ENCODE measurements at regions not wholly inside any gene's neighbourhood (a gene's known extent, or its start where the extent isn't known, plus 50 kb on each side); places are given as distances from the start of the nearest gene placed in this dataset.

DNA sequence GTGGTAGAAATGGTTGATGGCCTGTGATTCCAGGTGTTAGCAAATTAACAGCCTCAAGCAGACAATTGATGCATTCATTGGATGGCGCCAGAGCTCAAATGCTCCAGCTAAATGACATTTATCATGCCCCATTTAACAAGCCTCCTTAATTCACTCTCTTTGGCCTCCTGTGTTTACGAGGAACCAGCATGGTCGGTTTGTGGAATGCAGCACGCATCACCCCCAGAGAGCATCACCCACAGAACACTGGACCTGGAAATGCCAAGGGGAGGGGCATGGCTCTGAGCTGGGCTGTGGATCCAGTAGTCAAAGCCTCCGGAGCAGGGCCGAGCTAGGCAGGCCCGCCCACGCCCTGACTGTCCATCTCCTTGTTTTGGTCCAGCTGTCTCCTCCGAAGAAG lies 434.0 kb downstream of the GADD45G start:
- TF ChIP-seq, protein P1, sequence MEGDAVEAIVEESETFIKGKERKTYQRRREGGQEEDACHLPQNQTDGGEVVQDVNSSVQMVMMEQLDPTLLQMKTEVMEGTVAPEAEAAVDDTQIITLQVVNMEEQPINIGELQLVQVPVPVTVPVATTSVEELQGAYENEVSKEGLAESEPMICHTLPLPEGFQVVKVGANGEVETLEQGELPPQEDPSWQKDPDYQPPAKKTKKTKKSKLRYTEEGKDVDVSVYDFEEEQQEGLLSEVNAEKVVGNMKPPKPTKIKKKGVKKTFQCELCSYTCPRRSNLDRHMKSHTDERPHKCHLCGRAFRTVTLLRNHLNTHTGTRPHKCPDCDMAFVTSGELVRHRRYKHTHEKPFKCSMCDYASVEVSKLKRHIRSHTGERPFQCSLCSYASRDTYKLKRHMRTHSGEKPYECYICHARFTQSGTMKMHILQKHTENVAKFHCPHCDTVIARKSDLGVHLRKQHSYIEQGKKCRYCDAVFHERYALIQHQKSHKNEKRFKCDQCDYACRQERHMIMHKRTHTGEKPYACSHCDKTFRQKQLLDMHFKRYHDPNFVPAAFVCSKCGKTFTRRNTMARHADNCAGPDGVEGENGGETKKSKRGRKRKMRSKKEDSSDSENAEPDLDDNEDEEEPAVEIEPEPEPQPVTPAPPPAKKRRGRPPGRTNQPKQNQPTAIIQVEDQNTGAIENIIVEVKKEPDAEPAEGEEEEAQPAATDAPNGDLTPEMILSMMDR (IDR thresholded peaks at IDR 0.05): no peak
- Histone ChIP-seq H3K9me3 (no peaks in the 10 kb centered on the region), H3K36me3 (ENCODE audit: low read depth) (no peaks in the 10 kb centered on the region), H3K4me1 (ENCODE audit: low read depth) (no peaks in the 10 kb centered on the region), H3K4me3 (no peak overlapping the region)
- intact Hi-C loops (cut with DNase I, micrococcal nuclease): no loop called here
- ATAC-seq (no peak), DNase-seq (no peak)

DNA sequence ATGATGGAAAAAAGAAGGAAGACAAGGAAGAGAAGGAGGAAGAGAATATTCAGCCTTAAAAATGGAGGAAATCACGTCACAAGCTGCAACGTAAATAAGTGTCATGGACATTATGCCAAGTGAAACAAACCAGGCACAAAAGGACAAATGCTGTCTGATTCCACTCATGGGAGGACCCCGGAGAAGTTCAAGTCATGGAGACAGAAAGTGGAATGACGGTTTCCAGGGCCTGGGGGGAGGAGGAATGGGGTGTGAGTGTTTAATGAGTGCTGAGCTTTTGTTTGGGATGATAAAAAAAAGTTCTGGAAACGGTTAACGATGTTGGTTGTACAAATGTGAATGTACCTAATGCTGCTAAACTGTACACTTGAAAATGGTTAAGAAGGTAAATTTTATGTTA lies 439.5 kb downstream of the GADD45G start:
- DNase-seq (no peak), ATAC-seq (no peak)
- Histone ChIP-seq H3K36me3 (ENCODE audit: low read depth) (no peaks in the 10 kb centered on the region), H3K4me1 (ENCODE audit: low read depth) (no peaks in the 10 kb centered on the region), H3K4me3 (no peak overlapping the region), H3K9me3 (no peaks in the 10 kb centered on the region)
- TF ChIP-seq, protein P1 (IDR thresholded peaks at IDR 0.05): no peak
- intact Hi-C loops (cut with DNase I, micrococcal nuclease): no loop called here

DNA sequence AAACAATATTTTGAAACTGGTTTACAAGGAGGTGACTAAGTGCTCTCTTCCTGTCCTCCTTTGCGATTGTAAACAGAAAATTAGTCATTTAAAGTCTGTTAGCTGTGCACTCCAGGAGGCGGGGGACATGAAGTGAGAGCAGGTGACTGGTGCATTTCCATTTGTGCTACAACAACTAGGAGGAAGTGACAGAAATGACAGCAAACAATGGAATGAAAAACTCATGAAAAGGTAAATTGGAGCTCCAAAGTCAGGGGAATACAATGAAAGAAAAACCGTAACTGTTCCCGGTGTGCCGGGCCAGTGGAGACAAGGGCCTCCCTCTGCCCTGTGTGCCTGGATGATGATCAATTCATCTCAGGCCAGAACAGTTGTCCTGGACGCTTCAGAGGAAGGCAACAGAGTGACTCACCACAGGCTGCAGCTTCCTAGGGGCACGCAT lies 439.9 kb downstream of the GADD45G start:
- ATAC-seq: peak; percentile 80
- TF ChIP-seq, protein P1 (IDR thresholded peaks at IDR 0.05): no peak

GRCh38 chr9:90046317-90046861 lies 441.6 kb downstream of the GADD45G start:
- no peak for ATAC-seq
- intact Hi-C loops (cut with DNase I, micrococcal nuclease): no loop called here

More for the DNA sequence above, 439.9 kb downstream of the GADD45G start:
- Histone ChIP-seq H3K4me1 (ENCODE audit: low read depth) (no peaks in the 10 kb centered on the region), H3K36me3 (ENCODE audit: low read depth) (no peaks in the 10 kb centered on the region), H3K9me3 (no peaks in the 10 kb centered on the region), H3K4me3 (no peak overlapping the region)
- intact Hi-C loops (cut with DNase I, micrococcal nuclease): no loop called here
- no peak for DNase-seq

GRCh38 chr9:90047828-90048227 lies 443.0 kb downstream of the GADD45G start:
- TF ChIP-seq, protein P1 (IDR thresholded peaks at IDR 0.05): no peak
- Histone ChIP-seq H3K36me3 (ENCODE audit: low read depth) (no peaks in the 10 kb centered on the region), H3K4me3 (no peak overlapping the region), H3K9me3 (no peaks in the 10 kb centered on the region), H3K4me1 (ENCODE audit: low read depth) (no peaks in the 10 kb centered on the region)
- ATAC-seq (no peak), DNase-seq (no peak)
- intact Hi-C loops (cut with DNase I, micrococcal nuclease): no loop called here

More at GRCh38 chr9:90046317-90046861, 441.6 kb downstream of the GADD45G start:
- DNase-seq: no peak
- H3K36me3 ChIP-seq (ENCODE audit: low read depth): no peaks in the 10 kb centered on the region
- TF ChIP-seq, protein P1 (IDR thresholded peaks at IDR 0.05): no peak
- no peak overlapping the region for H3K4me3 ChIP-seq
- no peaks in the 10 kb centered on the region for H3K4me1 ChIP-seq (ENCODE audit: low read depth)
- no peaks in the 10 kb centered on the region for H3K9me3 ChIP-seq

DNA sequence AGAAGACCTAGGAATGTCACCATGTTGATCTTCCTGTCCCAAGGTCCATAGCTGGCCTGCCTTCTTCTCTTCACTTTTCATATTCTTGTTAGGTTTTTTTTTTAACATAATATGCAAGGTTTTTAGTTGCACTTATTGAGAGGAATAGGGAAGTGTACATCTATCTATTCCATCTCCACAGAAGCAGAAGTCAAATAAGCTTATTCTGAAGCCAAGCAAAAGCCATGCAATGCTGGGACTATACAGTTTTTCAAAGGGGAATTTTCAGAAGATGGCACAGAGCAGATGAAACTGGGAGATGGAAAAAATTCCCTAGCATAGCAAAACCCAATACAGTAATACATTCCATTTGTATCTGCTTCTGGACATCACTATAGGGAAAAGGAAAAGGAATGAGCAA lies 447.6 kb downstream of the GADD45G start:
- TF ChIP-seq, protein P1 (IDR thresholded peaks at IDR 0.05): no peak
- H3K9me3 ChIP-seq: no peaks in the 10 kb centered on the region
- intact Hi-C loops (cut with DNase I, micrococcal nuclease): no loop called here
- DNase-seq (no peak), ATAC-seq (no peak)
- H3K4me3 ChIP-seq: no peak overlapping the region
- no peaks in the 10 kb centered on the region for H3K4me1 ChIP-seq (ENCODE audit: low read depth)
- H3K36me3 ChIP-seq (ENCODE audit: low read depth): no peaks in the 10 kb centered on the region
